Panc1 (cell line): ENCODE measurements at regions not wholly inside any gene's neighbourhood (a gene's known extent, or its start where the extent isn't known, plus 50 kb on each side); places are given as distances from the start of the nearest gene placed in this dataset.

Source experiments
- ATAC-seq: fragments of 200-7000 bp; cut with Tn5 transposase; 2 replicates; pipeline ENCODE4 v1.9.1; 2020; ENCODE audit warnings: mild to moderate bottlenecking, moderate library complexity
- BruUV-seq: library from RNA; stranded (reverse); fragments of 400-500 nt; replicated peaks from 2 replicates; lab custom pipeline; 2021; lab: Mats Ljungman, UMichigan
- CTCF ChIA-PET: fragments of 300-600 bp; sonication (Branson Sonifier 250); formaldehyde crosslinking; loops from one replicate; lab custom pipeline; 2022; ENCODE audit warnings: antibody characterized with exemption; lab: Charles Lee
- POLR2A ChIA-PET: fragments of 300-600 bp; sonication (Branson Sonifier 250); formaldehyde crosslinking; loops from one replicate; lab custom pipeline; 2022; ENCODE audit warnings: antibody characterized with exemption; lab: Charles Lee
- DNase-seq: peaks from one replicate; pipeline ENCODE4 v3.0.0-alpha.2; 2010; ENCODE audit warnings: low read depth, low spot score
- H3K27ac ChIP-seq: 2 replicates; pipeline ENCODE4 v1.5.1; 2011; ENCODE audit warnings: mild to moderate bottlenecking, low read length, inconsistent platforms
- H3K27me3 ChIP-seq: fragments of 200-500 bp; sonication (Bioruptor generic); 2 replicates; pipeline ENCODE4 v1.6.0; 2014; ENCODE audit warnings: low read length, inconsistent platforms; ENCODE audit not compliant: control insufficient read depth, insufficient read depth
- H3K36me3 ChIP-seq: fragments of 200-500 bp; sonication (Bioruptor generic); 2 replicates; pipeline ENCODE4 v1.5.1; 2014; ENCODE audit warnings: inconsistent platforms, mild to moderate bottlenecking, low read length, moderate library complexity; ENCODE audit not compliant: control insufficient read depth, insufficient read depth
- H3K4me1 ChIP-seq: 2 replicates; pipeline ENCODE4 v1.5.1; 2011; ENCODE audit warnings: inconsistent platforms, mild to moderate bottlenecking, low read length, moderate library complexity; ENCODE audit not compliant: control insufficient read depth, insufficient read depth
- H3K4me3 ChIP-seq, 2 experiments: 2 replicates each; pipeline ENCODE4 v1.5.1; 2011 to 2012; ENCODE audit warnings: low read depth in 2 of 2, low read length in 2 of 2, mild to moderate bottlenecking in 2 of 2, inconsistent platforms in 1 of 2, moderate library complexity in 1 of 2
- H3K9me3 ChIP-seq: fragments of 200-500 bp; sonication (Bioruptor generic); 2 replicates; pipeline ENCODE4 v1.5.1; 2014; ENCODE audit warnings: low read depth, mild to moderate bottlenecking, inconsistent platforms, low read length, moderate library complexity; ENCODE audit not compliant: control insufficient read depth, insufficient read depth
- CTCF ChIP-seq: fragments of 450-650 bp; IDR thresholded peaks from 2 replicates; pipeline ENCODE4 v1.5.1; 2017; ENCODE audit warnings: mild to moderate bottlenecking
- POLR2AphosphoS5 ChIP-seq: IDR thresholded peaks from 2 replicates; pipeline ENCODE4 v1.6.1; 2012; ENCODE audit warnings: mild to moderate bottlenecking, low read depth, low read length, moderate library complexity
- REST ChIP-seq, 2 experiments: IDR thresholded peaks; 2 replicates each; pipeline ENCODE4 v1.6.1; 2011 to 2012; ENCODE audit warnings: low read depth in 2 of 2, control low read depth in 1 of 2, low read length in 1 of 2, mild to moderate bottlenecking in 1 of 2, moderate library complexity in 1 of 2; ENCODE audit not compliant: insufficient read depth in 1 of 2
- SIN3A ChIP-seq: IDR thresholded peaks from 2 replicates; pipeline ENCODE4 v1.6.1; 2012; ENCODE audit warnings: low read depth, mild to moderate bottlenecking, low read length, moderate library complexity, borderline replicate concordance; ENCODE audit not compliant: insufficient read depth
- TCF7L2 ChIP-seq: IDR thresholded peaks from 2 replicates; pipeline ENCODE4 v1.6.1; 2011; ENCODE audit warnings: mild to moderate bottlenecking, low read depth, low read length, inconsistent platforms
- in situ Hi-C: cut with HindIII; loops from 2 replicates; pipeline ENCODE4 v1.10.0; 2016; ENCODE audit warnings: low sequenced_read_pairs, low pct_unique_long_range_greater_than_20kb
- intact Hi-C: fragments of 100-400 bp; cut with micrococcal nuclease; formaldehyde crosslinking; loops from one replicate; pipeline ENCODE4 v1.10.0; 2022; ENCODE audit not compliant: unreplicated experiment

- CTCF ChIA-PET: no interaction called here
- in situ Hi-C loops (no loop called here), intact Hi-C loops (no loop called here)
- no peak for ATAC-seq
- DNase-seq: no peak
- Histone ChIP-seq H3K4me3 (no peak overlapping the region), H3K4me1 (no peaks in the 10 kb centered on the region), H3K27me3 (no peaks in the 10 kb centered on the region), H3K9me3 (no peaks in the 10 kb centered on the region), H3K36me3 (no peaks in the 10 kb centered on the region), H3K27ac (no peak overlapping the region)
- POLR2A ChIA-PET: no interaction called here
- TF ChIP-seq REST (IDR thresholded peaks at IDR 0.05; ENCODE audit: insufficient read depth in 1 of 2, low read depth in 2 of 2, low read length in 1 of 2) (no peak), TCF7L2 (no peak), SIN3A (no peak), CTCF (no peak), POLR2AphosphoS5 (no peak)
- no TSS peak for BruUV-seq
Observed at GRCh38 chr18:44331656-44332570, 348.8 kb upstream of the SETBP1 start.

GRCh38 chr18:44341759-44342158 lies 338.9 kb upstream of the SETBP1 start:
- H3K4me3 ChIP-seq: no peak overlapping the region
- H3K27me3 ChIP-seq: no peaks in the 10 kb centered on the region
- no peaks in the 10 kb centered on the region for H3K4me1 ChIP-seq
- ChIA-PET CTCF (no interaction called here), POLR2A (no interaction called here)
- H3K9me3 ChIP-seq: no peaks in the 10 kb centered on the region
- DNase-seq (no peak), ATAC-seq (no peak)
- in situ Hi-C loops (no loop called here), intact Hi-C loops (no loop called here)
- H3K27ac ChIP-seq: no peak overlapping the region
- TF ChIP-seq REST (IDR thresholded peaks at IDR 0.05; ENCODE audit: insufficient read depth in 1 of 2, low read depth in 2 of 2, low read length in 1 of 2) (no peak), TCF7L2 (no peak), POLR2AphosphoS5 (no peak), CTCF (no peak), SIN3A (no peak)
- no peaks in the 10 kb centered on the region for H3K36me3 ChIP-seq
- BruUV-seq: no TSS peak
